OCI-LY7 (cell line): ENCODE measurements at regions not wholly inside any gene's neighbourhood (a gene's known extent, or its start where the extent isn't known, plus 50 kb on each side); places are given as distances from the start of the nearest gene placed in this dataset.
A peak's percentile ranks its signal among the peaks of the same experiment; 100 is the strongest.

Experiments
- EZH2phosphoT487 ChIP-seq: fragments of 200-600 bp; sonication (generic); IDR thresholded peaks from 2 replicates; pipeline ENCODE4 v1.6.1; 2018; ENCODE audit warnings: low read depth, borderline replicate concordance, mild to moderate bottlenecking, mixed run types, antibody characterized with exemption, low read length, moderate library complexity, mixed read lengths
- TF ChIP-seq, protein P1 (sequence below): fragments of 200-600 bp; sonication (generic); conservative IDR thresholded peaks from 2 replicates; pipeline ENCODE4 v1.5.1; 2014; ENCODE audit warnings: mild to moderate bottlenecking, antibody characterized with exemption, low read length, moderate library complexity, mixed read lengths

DNA sequence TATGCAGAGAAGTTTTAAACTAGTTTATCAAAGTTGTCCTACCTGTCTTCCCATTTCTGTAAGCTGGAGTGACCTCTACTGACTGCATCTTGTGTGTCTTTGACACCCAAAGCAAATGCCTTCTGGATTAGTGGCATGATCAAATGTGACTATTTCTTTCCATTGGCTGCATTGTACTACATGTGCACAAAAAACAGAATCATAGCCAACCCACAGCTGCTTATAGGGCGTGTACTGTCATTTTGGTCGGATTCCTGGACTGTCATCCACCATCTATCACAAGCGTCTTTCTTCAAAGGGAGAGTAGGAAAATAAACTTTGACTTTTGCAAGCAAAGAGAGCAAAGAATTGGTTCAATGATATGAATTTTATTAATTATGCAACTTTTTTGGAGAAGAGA lies 310.6 kb downstream of the MAP2K6 start:
- TF ChIP-seq, protein P1, sequence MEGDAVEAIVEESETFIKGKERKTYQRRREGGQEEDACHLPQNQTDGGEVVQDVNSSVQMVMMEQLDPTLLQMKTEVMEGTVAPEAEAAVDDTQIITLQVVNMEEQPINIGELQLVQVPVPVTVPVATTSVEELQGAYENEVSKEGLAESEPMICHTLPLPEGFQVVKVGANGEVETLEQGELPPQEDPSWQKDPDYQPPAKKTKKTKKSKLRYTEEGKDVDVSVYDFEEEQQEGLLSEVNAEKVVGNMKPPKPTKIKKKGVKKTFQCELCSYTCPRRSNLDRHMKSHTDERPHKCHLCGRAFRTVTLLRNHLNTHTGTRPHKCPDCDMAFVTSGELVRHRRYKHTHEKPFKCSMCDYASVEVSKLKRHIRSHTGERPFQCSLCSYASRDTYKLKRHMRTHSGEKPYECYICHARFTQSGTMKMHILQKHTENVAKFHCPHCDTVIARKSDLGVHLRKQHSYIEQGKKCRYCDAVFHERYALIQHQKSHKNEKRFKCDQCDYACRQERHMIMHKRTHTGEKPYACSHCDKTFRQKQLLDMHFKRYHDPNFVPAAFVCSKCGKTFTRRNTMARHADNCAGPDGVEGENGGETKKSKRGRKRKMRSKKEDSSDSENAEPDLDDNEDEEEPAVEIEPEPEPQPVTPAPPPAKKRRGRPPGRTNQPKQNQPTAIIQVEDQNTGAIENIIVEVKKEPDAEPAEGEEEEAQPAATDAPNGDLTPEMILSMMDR = 0 out of 2 replicates have a peak, but pooled peaks have one; percentile 38
- TF ChIP-seq EZH2phosphoT487 = no peak
